HPDE6-E6E7 (cell line): ENCODE measurements at regions not wholly inside any gene's neighbourhood (a gene's known extent, or its start where the extent isn't known, plus 50 kb on each side); places are given as distances from the start of the nearest gene placed in this dataset.

Experiments used
- DNase-seq: peaks from one replicate; pipeline ENCODE4 v3.0.0; 2011; ENCODE audit warnings: missing footprints; ENCODE audit errors: extremely low spot score

DNA sequence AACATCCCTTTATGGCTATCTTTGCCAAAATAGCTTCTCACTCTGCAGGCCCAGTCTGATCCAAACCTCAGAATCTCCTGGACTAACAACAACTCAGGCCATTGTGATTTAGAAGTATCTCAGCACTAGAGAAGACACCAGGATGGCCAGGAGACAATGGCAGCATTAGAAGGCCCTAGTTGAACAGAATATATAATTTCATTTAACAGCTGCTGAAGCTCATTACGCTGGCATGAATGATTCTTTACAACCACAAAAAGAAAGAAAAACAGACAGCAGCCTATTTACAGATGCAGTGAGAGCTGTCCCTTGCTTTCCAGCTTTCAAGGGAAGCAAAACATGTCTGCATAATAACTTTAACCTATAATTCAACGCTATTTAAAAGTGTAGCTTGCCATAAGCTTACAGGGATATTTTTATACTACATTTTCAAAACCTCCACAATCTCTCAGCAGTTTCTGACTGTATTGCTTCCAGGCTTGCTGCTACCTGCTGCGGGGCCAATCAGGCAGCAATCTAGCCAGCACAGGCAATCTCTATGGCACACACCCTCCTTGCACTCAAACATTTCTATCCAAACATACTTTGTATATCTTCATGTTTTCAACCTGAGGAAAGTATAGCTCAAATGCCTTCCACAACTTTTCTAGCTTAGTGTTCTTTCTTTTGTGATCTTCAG is 107.3 kb downstream of the OGFRL1 start:
- DNase-seq: no peak

DNA sequence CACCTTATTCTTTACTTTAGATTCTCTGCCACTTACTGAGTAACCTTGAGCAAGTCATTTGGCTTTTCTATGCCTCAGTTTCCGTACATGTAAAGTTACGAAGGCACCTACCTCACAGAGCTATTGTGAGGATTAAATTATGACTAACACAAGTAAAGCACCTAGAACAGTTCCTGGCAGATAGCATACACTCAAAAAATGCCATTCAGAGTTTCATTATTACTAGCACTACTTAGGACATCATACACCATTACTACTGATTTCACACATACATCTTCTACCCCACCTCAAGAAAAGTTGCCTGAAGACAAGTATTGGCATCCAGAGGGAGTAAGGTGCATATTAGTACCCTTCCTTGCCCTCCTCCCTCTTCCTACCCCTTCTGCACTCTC is 107.8 kb downstream of the OGFRL1 start:
- DNase-seq: no peak

DNA sequence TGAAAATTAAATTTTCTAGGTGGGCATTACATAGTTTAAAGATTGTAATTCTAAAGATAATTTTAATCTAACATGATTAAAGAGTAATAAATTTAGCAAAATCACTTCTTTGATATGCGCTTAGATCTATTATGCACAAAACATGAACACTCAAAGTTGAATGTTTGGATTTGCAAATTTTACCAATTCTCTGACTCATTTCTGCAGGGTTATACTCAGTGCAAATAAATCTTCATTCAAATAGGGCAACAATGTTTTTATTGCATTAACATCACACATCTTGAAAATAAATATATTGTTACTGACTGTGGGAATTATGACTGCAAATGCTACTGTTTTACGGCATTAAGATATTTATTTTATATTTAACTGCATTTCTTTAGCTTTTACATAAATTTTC is 110.7 kb downstream of the OGFRL1 start:
- no peak for DNase-seq

DNA sequence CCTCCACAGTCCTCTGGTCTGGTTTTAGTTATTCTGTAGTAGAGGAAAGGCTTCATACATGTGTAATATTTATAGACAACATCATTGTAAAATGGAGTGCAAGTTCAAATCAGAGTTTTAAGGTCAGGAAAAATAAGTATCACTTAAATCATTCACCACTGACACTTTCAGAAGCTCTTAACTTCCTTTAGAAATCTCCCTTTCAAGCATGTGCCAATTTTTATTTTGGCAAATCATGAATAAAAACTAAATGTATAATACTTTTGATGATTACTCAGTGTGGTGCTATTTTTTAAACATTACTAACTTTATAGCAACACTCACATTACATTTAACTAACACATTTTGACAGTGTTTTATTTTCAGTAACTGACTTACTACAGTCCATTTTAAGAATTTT is 112.2 kb downstream of the OGFRL1 start:
- DNase-seq: no peak

DNA sequence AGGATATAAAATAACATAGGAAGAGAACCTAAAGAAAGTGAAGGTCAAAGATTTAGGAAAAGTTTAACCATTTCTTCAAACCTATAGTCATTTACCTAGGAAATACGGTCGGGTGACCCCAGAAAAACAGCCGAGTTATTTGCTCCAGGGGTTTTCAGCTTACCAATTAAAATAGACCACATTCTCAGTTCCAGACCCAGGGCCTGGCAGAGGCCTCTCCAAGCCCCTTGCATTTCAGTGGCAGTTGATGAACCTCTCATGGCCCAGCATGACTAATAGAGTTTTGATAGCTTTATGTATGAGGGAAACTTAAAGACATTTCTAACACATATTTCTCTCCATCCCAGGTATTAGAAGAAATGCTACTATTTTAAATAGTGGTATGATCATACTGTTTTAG is 113.5 kb downstream of the OGFRL1 start:
- DNase-seq: no peak

DNA sequence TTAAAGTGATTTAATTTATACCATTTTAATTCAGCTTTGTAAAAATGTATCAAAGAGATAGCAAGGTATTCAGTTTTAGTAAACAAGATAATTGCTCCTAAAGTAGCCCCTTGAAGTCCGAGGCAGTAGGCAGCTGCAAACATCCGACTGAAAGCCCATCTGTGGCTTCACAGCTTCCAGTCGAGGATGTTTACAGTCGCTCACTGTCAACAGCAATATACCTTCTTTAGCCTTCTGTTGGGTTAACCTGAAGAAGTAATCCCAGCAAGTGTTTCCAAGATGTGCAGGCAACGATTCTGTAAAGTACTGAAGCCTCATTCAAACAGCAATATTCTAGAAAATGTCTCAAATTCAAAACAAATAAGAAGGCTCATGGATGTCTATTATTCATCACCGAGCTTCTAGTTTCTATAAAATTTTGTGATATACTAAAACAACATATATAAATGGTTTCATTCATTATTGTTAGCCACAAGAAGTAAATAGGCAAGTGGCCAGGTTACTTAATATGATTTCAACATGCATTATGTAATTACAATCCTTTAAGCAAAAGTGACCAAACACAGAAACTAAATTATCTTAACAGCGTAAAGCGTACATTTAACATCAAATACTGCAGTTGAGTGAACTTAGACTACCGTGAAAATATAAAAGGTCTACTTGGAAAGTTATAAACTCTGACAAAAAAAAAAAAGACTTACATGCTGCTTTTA is 115.0 kb downstream of the OGFRL1 start:
- no peak for DNase-seq

DNA sequence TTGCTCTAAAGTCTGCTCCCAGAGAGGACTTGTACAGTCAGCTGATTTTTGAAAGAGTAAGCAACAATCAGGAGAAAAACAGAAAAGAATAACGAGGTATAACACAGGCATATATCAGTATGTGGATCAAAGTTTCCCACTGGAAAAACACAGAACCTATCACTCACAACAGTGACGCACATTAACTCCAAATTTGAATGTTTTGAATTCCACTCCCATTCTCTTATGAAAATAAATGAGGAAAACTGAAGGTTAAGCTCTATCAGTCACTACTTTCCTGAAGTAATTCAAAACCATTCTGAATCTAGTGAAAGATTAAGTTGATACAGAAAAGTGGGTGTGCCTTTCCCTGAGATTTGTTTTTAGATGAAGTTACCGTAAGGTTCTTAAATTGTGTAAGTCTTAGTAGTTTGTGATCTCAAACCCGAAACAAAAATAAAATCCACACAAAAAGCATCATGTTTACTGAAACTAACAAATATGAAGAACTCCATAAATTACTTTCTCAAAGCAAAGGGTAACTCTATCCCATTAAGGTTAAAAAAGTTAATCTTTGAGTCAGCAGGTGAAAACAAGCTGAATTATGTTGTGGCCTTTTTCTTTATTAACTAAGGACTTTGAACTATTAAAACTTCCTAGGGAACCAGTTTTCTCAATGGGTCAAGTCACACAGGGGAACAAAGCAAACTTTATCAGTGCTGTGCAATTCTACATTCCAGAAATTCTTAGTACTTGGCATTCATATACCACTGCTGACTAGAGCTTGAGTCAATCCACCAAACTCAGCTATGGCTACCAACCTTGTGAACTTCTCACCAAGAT is 115.7 kb downstream of the OGFRL1 start:
- DNase-seq: no peak

DNA sequence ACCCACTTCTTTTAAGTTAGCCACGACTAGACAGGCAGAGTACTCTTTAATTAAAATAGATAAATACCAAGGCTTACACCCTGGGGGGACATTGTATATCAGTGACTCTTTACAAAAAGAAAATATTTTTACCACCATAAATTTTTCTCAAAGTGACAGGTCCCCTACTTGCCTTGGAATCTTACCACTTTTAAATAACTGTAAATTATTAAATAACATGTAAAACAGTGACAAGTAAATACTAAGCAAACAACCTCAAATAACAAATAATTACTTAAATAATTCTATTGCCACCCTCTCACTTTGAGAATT is 116.3 kb downstream of the OGFRL1 start:
- no peak for DNase-seq

DNA sequence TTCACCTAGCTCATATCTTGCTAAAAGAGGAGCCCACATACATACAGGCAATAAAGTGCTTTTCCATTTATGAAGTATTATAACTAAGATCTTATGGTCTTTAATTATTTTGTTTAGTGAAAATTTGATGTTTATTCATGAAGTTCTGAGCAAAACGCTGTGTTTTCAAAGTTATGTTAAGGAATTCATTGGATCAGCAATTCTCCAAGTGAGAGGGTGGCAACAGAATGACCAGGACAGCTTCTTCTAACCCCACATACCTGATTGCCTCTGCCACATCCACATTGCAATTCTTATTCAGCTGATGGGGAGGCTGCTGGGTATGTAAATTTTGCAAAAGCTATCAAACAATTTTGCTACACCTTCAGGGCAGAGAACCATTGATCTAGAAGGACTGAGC is 116.8 kb downstream of the OGFRL1 start:
- DNase-seq: no peak

DNA sequence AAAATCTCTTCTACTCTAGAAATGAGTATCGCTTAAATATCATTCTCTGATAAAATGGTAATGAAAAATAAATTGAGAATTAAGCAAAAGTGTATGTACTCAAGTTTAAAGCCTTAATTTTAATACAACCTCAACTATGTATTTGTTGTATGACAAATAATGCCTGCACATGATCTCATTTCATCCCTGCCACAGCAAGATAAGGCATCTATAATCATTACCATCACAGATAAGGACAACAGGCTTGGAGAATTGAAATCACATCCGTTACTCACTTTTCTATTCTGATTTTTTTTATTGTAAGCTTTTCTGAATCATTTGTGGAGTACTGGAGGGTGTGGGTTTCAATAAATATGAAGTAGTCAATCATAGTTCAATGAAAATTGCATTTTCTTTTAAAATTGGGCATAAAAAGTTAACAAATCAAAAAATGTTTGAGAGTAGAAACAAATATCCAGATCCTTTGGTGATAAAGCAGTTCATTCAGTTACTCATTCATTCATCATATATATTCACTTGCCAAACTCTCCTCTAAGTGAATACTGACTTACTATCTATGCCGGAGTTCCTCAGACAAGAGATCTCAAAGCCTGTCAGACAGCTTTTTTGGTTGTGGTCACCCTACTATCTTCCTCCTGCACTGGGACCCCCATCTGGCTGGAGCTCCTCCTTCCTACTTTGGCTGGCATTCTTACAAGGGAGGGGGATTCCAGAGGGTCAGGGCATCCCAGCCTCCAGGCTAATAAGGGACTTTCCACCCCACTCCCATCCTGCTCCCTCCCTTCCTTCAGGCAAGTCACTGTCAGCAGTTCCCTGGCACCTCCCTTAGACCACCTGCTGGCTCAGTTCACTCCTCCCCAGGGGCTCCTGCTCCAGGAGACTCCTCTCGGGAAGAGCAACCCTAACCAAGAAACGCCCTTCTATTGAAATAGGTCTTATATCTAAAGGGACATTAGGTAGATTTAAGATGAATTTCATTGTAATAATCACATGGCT is 118.6 kb downstream of the OGFRL1 start:
- no peak for DNase-seq

DNA sequence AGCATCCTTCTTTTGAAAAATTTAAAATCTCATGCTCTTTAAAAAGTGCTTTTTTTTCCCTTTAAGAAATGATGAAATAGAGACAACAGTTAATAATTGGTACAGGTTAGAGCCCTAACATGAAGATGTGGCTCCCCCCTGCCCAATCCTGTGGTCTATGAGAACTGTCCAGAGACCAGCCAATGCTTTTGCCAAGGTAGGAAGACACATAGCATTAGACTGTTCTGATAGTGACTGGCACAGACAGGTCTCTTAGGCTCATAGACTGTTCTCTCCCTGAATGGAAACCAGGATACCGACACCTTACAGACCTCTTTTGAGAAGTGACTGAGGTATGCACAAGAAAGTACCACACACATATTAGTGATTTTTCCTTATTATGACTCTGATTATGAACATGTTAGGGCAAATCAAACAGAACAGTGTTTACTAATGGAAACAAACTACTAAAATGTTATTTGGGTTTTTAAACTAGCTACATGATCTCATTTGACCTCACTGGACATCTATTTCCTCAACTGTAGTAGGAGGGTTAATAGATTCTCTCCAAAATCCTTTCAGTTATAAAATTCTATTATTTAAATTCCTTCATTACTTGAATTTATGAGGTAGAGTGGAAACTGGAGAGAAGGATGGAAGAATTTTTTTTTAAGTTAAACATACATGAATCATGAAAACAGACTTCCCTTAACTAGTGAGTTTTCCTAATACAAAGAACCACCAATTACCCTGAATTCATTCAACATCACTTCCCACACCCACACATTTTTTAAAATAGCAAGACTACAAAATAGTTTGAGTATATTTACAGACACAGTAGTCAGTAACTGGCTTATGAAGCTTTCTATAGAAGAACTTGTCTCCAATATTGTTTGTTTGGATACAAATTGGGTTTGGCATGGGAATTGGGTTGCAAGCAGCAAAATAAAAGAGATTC is 120.4 kb downstream of the OGFRL1 start:
- no peak for DNase-seq

DNA sequence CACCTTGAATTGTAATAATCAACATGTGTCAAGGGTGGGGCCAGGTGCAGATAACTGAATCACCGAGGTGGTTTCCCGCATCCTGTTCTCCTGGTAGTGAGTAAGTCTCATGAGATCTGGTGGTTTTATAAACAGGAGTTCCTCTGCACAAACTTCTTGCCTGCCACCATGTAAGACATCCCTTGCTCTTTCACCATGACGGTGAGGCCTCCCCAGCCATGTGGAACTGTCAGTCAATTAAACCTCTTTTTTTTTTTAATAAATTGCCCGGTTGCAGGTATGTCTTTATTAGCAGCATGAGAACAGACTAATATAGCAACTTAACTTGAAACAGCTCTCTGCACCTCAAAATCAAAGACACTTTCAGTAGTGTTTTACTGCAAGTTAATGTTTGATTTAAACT is 121.6 kb downstream of the OGFRL1 start:
- no peak for DNase-seq

DNA sequence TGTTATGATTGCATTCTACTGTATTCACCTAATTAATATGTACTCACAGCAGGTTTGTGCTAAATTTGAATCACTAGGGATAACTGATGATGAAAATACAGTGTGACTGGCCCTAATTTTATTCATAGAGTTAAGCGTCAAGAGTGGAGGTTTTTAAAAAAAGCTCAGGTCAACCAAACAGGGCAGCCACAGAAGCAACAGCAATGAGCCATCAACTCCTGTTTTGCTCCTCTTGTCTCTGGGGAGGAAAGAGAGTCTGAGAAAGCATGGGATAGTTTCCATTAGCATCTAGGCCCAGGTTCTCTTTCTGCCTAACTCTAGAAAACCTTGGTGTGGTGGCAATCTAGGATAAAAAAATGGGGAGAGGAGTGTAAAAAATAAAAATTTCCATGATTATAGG is 122.1 kb downstream of the OGFRL1 start:
- DNase-seq: no peak

DNA sequence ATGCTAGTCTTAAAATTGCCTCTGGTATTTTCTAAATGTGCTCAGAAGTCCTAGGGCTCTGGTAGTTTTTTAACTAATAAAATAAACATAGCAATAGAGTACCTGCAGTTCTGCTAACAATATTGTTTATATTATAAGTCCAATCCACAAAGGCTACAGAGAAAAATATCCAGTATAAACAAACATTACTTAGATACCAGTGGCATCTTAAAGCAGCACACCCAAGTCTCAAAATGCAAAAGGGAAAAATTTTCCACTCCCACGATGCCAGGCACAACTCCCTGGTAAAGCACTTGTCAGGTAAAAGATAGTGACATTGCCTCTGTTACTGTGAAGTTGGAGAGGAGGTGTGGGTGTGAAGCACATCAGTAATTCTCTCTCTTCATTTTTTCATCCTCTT is 123.3 kb downstream of the OGFRL1 start:
- DNase-seq: no peak

DNA sequence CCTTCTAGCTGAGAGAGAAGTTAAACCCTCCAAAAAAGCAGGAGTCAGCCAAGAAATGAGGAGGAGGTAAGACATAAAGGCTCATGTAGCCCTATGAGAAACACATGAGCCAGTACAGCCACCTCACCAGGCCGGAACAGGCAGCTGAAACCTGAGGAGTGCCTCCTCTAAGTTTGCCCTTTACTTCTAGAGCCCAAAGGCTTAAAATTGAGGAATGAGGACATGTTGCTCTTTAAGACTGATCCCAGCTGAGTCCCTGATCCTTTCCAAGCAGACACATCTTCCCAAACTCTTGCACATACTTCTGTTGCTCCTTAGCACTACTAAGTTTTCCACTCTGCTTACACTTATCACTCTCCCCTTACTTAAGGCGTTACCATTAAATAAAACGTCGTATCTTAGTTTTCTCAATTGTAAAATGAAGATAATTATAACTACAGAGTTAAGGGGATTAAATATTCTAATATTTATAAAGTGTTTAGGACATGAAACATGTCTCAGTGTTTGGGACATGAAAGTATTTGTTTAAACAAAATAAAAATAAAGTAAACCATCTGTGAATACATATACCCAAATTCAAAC is 124.0 kb downstream of the OGFRL1 start:
- DNase-seq: no peak

DNA sequence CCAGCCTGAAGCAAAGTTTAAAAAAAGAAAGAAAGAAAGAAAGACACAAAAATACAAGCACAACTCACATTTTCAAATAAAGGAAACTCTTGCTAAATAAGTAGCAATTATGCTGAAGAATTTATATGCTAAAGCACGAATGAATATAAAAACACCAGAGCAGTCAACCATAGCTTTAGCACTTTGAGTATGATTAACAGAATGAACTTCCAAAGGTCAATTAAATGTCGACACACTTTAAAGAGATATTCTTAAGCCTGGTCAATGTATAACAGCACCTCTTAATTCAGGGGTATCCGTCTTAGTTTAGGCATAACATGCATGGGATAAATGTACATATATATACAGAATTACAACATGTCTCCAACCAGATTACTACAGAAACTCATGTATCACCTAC is 125.9 kb downstream of the OGFRL1 start:
- no peak for DNase-seq

DNA sequence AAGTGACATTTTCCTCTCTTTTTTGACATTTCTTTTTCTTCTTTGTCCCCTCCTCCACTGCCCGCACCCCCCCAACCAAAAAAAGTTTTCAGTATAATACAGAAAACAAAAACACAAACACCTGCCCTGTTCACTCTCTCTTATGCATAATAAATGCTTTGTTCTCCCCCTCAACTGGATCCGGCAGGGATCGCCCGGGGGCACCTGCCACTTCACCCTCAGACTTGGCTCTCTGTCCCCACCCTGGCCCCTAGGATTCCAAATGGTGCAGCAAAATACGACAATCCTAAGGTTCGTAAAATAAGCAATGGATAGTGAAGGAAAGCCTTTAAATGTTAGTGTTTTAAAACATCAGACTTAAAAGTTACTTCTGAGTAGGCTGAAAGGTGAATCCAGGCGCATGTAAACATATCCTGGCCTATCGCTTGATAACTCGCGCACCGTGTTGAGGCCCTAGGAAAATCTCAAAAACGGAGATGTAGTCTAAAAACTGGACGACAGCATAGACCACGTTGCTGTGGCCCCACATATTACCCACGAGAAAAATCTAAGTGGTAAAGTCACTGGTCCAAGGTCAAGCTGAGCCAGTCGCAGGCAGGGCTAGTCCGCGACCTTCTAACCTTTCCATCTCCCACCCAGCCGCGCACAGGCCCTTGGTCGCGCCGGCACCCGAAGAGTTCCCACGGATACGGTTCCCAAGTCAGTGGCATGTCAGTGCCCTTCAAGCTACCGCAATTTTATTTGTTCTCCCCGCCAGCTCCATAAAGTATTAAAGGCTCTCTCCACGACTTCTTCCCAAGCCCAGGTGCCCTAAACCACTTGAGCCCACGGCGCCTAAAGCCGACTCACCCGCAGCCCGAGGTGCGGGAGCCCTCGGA is 130.8 kb downstream of the OGFRL1 start:
- no peak for DNase-seq

DNA sequence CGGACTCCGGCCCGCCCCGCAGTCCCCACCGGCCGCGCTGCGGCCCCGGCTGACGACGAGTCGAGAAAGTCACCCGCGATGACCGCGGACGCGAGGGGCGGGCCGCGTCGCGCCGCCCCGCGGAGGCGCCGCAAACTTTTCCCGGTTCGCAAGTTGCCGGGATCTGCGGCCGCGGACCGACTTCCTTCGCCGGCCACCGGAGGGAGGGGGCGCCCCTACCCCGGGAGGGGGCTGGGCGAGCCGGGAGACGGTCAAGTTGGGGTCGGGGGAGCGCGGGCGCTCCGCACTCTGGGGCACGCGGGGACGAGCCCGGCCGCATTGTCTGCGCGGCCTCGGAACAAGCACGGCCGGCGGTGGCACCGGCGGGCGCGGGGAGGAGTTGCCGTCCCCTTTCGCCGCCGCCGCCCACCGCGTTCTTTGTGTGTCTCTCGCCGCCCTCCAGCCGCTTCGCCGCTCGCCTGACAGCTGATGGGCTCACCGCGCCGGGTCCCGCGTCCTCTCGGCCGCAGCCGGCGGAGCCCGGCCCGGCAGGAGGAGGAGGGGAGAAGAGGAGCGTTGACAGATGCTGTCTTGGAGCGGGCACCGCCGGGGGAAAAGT is 131.6 kb downstream of the OGFRL1 start:
- no peak for DNase-seq
